GM12891 (cell line): ENCODE measurements at regions not wholly inside any gene's neighbourhood (a gene's known extent, or its start where the extent isn't known, plus 50 kb on each side); places are given as distances from the start of the nearest gene placed in this dataset.

Experiments used
- PAX5 ChIP-seq: IDR thresholded peaks from 2 replicates; pipeline ENCODE4 v1.6.1; 2011; ENCODE audit warnings: low read length, moderate library complexity, mild to moderate bottlenecking; ENCODE audit not compliant: insufficient read depth, severe bottlenecking
- POLR2A ChIP-seq: IDR thresholded peaks from 2 replicates; pipeline ENCODE4 v1.6.1; 2011; ENCODE audit warnings: low read depth, low read length, control low read depth
- POLR2AphosphoS5 ChIP-seq: IDR thresholded peaks from 2 replicates; pipeline ENCODE4 v1.6.1; 2011; ENCODE audit warnings: low read depth, low read length, control low read depth
- SPI1 ChIP-seq: IDR thresholded peaks from 2 replicates; pipeline ENCODE4 v1.6.1; 2011; ENCODE audit warnings: low read depth, low read length, control low read depth
- TAF1 ChIP-seq: IDR thresholded peaks from 2 replicates; pipeline ENCODE4 v1.6.1; 2011; ENCODE audit warnings: low read depth, low read length, control low read depth

- no peak for TF ChIP-seq POLR2AphosphoS5
- TF ChIP-seq TAF1 = no peak
- no peak for TF ChIP-seq PAX5
- no peak for TF ChIP-seq POLR2A
- no peak for TF ChIP-seq SPI1
Observed at GRCh38 chr14:31969699-31970240, 107.3 kb upstream of the ARHGAP5 start.
